Gastrocnemius medialis (tissue), 4 donors: ENCODE measurements at regions not wholly inside any gene's neighbourhood (a gene's known extent, or its start where the extent isn't known, plus 50 kb on each side); places are given as distances from the start of the nearest gene placed in this dataset.
A peak's percentile ranks its signal among the peaks of the same experiment; 100 is the strongest.

ENCODE experiments used
- ATAC-seq, 2 donors: fragments of 150-250 bp; one replicate each; pipeline ENCODE4 v1.9.1; 2016
- DNase-seq, 2 donors: peaks; one replicate each; pipeline ENCODE4 v3.0.0-alpha.2; 2019
- H3K27ac ChIP-seq, 4 donors: fragments of 200-600 bp; sonication (generic); 1 replicate in 1 of 4; 2 replicates in 3 of 4; pipeline ENCODE4 v1.5.1; 2016 to 2018; ENCODE audit warnings: mild to moderate bottlenecking in 2 of 4, moderate library complexity in 1 of 4
- H3K27me3 ChIP-seq, 3 donors: fragments of 200-600 bp; sonication (generic) in 2 of 3; 1 replicate in 1 of 3; 2 replicates in 2 of 3; pipeline versions ENCODE4 v1.5.1 to v1.6.0; 2016 to 2019; ENCODE audit warnings: mild to moderate bottlenecking in 1 of 3, moderate library complexity in 1 of 3
- H3K36me3 ChIP-seq, 2 donors: fragments of 200-600 bp; sonication (generic) in 1 of 2; one replicate each; pipeline ENCODE4 v1.5.1; 2017 to 2018
- H3K4me1 ChIP-seq, 2 donors: fragments of 200-600 bp; sonication (generic) in 1 of 2; one replicate each; pipeline ENCODE4 v1.5.1; 2016 to 2017; ENCODE audit warnings: mild to moderate bottlenecking in 2 of 2
- H3K4me3 ChIP-seq, 4 donors: fragments of 200-600 bp; sonication (generic) in 3 of 4; 1 replicate in 1 of 4; 2 replicates in 3 of 4; pipeline ENCODE4 v1.5.1; 2016 to 2019; ENCODE audit warnings: mild to moderate bottlenecking in 2 of 4
- H3K9me3 ChIP-seq, 3 donors: fragments of 200-600 bp; sonication (generic) in 2 of 3; 1 replicate in 1 of 3; 2 replicates in 2 of 3; pipeline ENCODE4 v1.5.1; 2016 to 2019
- POLR2A ChIP-seq, 2 donors: fragments of 450-650 bp; IDR thresholded peaks; one replicate each; pipeline ENCODE4 v1.6.1; 2017; ENCODE audit warnings: antibody characterized with exemption in 2 of 2, mild to moderate bottlenecking in 2 of 2, moderate library complexity in 2 of 2
- in situ Hi-C, 4 donors: fragments of 200-750 bp; cut with MboI; loops; one replicate each; pipeline versions ENCODE4 v1.15.0 to v1.8.0; 2017; ENCODE audit warnings: low sequenced_read_pairs in 4 of 4
- intact Hi-C: fragments of 100-400 bp; cut with DNase I; formaldehyde crosslinking; loops from one replicate; pipeline ENCODE4 v1.15.1; 2023; ENCODE audit warnings: low total_unique reads
- TF ChIP-seq, protein P1 (sequence below), 5 experiments: fragments of 450-650 bp in 3 of 5; fragments of 200-600 bp in 2 of 5; sonication (generic) in 2 of 5; IDR thresholded peaks in 4 of 5; conservative IDR thresholded peaks in 1 of 5; 1 replicate in 4 of 5; 2 replicates in 1 of 5; pipeline ENCODE4 v1.5.1; 2016 to 2019; ENCODE audit warnings: antibody characterized with exemption in 5 of 5, mild to moderate bottlenecking in 3 of 5, moderate library complexity in 3 of 5

DNA sequence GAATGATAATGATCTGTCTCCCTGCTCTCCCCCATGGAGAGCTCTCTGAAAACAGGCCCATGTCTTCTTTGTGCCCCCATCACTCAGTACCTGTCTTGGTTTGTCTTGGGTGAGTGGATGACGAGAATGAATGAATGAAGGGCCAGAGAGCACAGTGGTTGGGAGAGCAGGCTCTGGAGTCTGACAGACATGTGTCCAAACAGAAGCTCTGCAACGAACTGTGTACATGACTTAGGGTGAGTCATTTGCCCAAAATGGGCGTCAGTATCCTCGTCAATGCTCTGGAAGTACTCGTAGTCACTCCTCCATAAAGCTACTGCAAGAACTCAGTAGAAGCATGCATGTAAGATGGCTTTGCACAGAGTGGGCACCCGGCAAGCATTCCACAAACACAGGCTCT is 170.2 kb upstream of the TLE3 start:
- in situ Hi-C loops, result no loop called here
- ATAC-seq (no peak), DNase-seq (no peak)
- peaks cover 35 to 65% of the 10 kb centered on the region in 2 donors for H3K4me1 ChIP-seq
- intact Hi-C loops, result loop anchor here (10.0 kb wide), 1 partner anchor 1827 kb away; no protein-coding TSS in a partner anchor
- TF ChIP-seq POLR2A (IDR thresholded peaks at IDR 0.05), result no peak
- TF ChIP-seq, protein P1, sequence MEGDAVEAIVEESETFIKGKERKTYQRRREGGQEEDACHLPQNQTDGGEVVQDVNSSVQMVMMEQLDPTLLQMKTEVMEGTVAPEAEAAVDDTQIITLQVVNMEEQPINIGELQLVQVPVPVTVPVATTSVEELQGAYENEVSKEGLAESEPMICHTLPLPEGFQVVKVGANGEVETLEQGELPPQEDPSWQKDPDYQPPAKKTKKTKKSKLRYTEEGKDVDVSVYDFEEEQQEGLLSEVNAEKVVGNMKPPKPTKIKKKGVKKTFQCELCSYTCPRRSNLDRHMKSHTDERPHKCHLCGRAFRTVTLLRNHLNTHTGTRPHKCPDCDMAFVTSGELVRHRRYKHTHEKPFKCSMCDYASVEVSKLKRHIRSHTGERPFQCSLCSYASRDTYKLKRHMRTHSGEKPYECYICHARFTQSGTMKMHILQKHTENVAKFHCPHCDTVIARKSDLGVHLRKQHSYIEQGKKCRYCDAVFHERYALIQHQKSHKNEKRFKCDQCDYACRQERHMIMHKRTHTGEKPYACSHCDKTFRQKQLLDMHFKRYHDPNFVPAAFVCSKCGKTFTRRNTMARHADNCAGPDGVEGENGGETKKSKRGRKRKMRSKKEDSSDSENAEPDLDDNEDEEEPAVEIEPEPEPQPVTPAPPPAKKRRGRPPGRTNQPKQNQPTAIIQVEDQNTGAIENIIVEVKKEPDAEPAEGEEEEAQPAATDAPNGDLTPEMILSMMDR (IDR thresholded peaks at IDR 0.05 in 4 of 5, conservative IDR thresholded peaks at IDR 0.05 in 1 of 5), result no peak
- no peak overlapping the region for H3K27ac ChIP-seq
- H3K4me3 ChIP-seq, result no peak overlapping the region
- H3K9me3 ChIP-seq, result no peaks in the 10 kb centered on the region
- H3K36me3 ChIP-seq, result no peaks in the 10 kb centered on the region
- H3K27me3 ChIP-seq, result no peaks in the 10 kb centered on the region

DNA sequence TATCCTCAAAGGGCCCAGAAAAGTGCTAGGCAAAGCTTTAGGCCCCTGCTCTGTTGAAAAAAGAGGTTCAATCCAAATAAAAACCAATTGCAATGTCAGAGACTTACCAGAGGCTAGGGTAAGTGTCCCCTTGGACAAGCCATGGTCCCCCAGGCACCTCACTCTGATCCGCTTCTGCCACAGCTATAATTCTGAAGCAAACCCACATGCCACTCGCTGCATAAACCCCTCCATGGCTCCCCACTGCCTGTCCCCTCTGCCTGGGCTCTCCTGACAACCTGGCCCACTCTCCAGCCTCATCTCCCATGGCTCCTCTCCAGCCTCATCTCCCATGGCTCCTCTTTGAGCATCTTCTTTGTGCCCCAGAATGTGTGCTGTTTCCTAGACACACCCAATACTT is 169.6 kb upstream of the TLE3 start:
- in situ Hi-C loops (no loop called here), intact Hi-C loops (loop anchor here (10.0 kb wide), 1 partner anchor 1827 kb away; no protein-coding TSS in a partner anchor)
- Histone ChIP-seq H3K4me3 (no peak overlapping the region), H3K27me3 (no peaks in the 10 kb centered on the region), H3K4me1 (peaks cover 35 to 65% of the 10 kb centered on the region in 2 donors), H3K36me3 (no peaks in the 10 kb centered on the region), H3K9me3 (no peaks in the 10 kb centered on the region), H3K27ac (peak overlapping the region in 1 of 4 donors; percentile 22)
- no peak for ATAC-seq
- TF ChIP-seq, protein P1 (IDR thresholded peaks at IDR 0.05 in 4 of 5, conservative IDR thresholded peaks at IDR 0.05 in 1 of 5), result no peak
- TF ChIP-seq POLR2A (IDR thresholded peaks at IDR 0.05), result no peak
- no peak for DNase-seq

DNA sequence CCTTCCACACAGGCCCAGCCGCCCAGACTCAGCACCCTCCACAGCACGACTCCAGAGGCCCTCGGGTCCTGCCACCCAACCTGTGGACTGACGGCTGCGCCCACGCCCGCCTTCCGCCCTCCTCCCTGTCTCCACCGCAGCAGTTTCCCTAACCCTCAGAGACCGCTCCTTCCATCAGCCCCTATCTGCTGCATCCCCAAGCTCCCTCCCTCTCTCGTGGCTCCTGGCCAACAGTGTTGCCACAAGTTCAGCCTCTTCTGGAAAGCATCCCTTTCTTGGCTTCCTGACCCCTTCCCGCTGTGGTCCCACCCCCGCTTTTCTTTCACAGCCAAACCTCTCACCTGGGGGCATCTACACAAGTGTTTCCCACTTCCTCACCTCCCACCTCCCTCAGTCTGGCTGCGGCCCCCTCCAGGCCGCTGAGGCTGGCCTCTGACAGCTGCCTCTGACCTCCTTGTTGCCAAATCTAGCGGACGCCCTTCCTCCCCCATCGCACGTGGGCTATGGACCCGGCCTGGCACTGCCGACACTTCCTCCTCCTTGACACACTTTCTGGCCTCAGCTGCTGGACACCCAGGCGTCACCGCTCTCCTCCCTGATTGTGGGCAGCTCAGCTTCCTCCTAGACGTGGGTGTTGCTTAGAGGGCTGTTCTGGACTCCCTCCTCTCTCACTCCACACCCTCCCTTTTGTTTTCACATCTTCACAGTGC is 168.8 kb upstream of the TLE3 start:
- in situ Hi-C loops (no loop called here), intact Hi-C loops (loop anchor here (10.0 kb wide), 1 partner anchor 1828 kb away; no protein-coding TSS in a partner anchor)
- peak overlapping the region in 2 of 4 donors; percentile 15 to 22 for H3K27ac ChIP-seq
- no peak overlapping the region for H3K4me3 ChIP-seq
- peak in 1 of 2 donors; percentile 4 for ATAC-seq
- no peaks in the 10 kb centered on the region for H3K27me3 ChIP-seq
- H3K9me3 ChIP-seq, result no peaks in the 10 kb centered on the region
- H3K4me1 ChIP-seq, result peaks cover 35 to 60% of the 10 kb centered on the region in 2 donors
- no peak for TF ChIP-seq POLR2A (IDR thresholded peaks at IDR 0.05)
- TF ChIP-seq, protein P1 (IDR thresholded peaks at IDR 0.05 in 4 of 5, conservative IDR thresholded peaks at IDR 0.05 in 1 of 5), result no peak
- H3K36me3 ChIP-seq, result no peaks in the 10 kb centered on the region
- peak; percentile 54 to 71 for DNase-seq

DNA sequence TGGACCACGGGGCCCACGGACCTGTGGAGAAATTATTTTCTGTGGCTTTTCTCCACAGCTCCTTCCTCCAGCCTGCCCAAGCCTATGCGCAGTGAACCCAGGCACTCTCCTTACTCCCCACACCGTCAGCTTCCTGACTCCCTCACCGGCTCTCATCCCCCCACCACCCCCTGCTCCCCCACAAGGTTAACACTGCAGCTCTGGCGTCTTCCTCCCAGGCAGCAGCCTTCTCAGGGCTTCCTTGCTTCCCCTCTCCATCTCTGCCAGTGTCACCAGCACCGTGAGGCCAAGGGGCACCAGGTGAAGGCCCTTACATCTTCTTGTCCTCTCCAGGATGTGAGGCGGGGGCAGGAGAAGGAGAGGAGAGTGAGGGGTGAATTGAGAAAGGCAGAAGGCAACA is 168.3 kb upstream of the TLE3 start:
- peaks cover 32 to 54% of the 10 kb centered on the region in 2 donors for H3K4me1 ChIP-seq
- intact Hi-C loops, result loop anchor here (10.0 kb wide), 1 partner anchor 1829 kb away; no protein-coding TSS in a partner anchor
- no peak overlapping the region for H3K4me3 ChIP-seq

More for the DNA sequence above, 168.3 kb upstream of the TLE3 start:
- TF ChIP-seq, protein P1 (IDR thresholded peaks at IDR 0.05 in 4 of 5, conservative IDR thresholded peaks at IDR 0.05 in 1 of 5), result no peak
- no peak for TF ChIP-seq POLR2A (IDR thresholded peaks at IDR 0.05)
- in situ Hi-C loops, result no loop called here
- ATAC-seq (no peak), DNase-seq (no peak)
- Histone ChIP-seq H3K36me3 (no peaks in the 10 kb centered on the region), H3K27me3 (no peaks in the 10 kb centered on the region), H3K27ac (no peak overlapping the region), H3K9me3 (no peaks in the 10 kb centered on the region)
